Neural cell (in vitro differentiated cells): ENCODE measurements at regions not wholly inside any gene's neighbourhood (a gene's known extent, or its start where the extent isn't known, plus 50 kb on each side); places are given as distances from the start of the nearest gene placed in this dataset.

Experiments
- H2AFZ ChIP-seq: fragments of 200-600, 300-800 bp; sonication (generic), shearing (Covaris generic); 2 replicates; pipeline ENCODE4 v1.6.0; 2014; ENCODE audit warnings: low read depth, mild to moderate bottlenecking, antibody characterized with exemption, low read length, moderate library complexity
- H3F3A ChIP-seq: fragments of 200-600 bp; shearing (Covaris generic); 2 replicates; pipeline ENCODE4 v1.6.1; 2016; ENCODE audit warnings: mild to moderate bottlenecking, moderate library complexity, mixed read lengths, antibody characterized with exemption, low read length; ENCODE audit not compliant: insufficient read depth, poor library complexity, severe bottlenecking
- H3K27ac ChIP-seq: fragments of 200-600, 300-800 bp; sonication (generic), shearing (Covaris generic); 2 replicates; pipeline ENCODE4 v1.5.1; 2014; ENCODE audit warnings: mild to moderate bottlenecking, low read length, moderate library complexity
- H3K27me3 ChIP-seq: fragments of 300-800, 200-600 bp; sonication (generic), shearing (Covaris generic); 2 replicates; pipeline ENCODE4 v1.6.0; 2014; ENCODE audit warnings: mild to moderate bottlenecking, low read depth, low read length, moderate library complexity; ENCODE audit not compliant: insufficient read depth
- H3K36me3 ChIP-seq: fragments of 300-800, 200-600 bp; sonication (generic), shearing (Covaris generic); 2 replicates; pipeline ENCODE4 v1.5.1; 2014; ENCODE audit warnings: mild to moderate bottlenecking, antibody characterized with exemption, low read length, moderate library complexity; ENCODE audit not compliant: insufficient read depth
- H3K4me2 ChIP-seq: fragments of 300-800, 200-600 bp; sonication (generic), shearing (Covaris generic); 2 replicates; pipeline ENCODE4 v1.6.0; 2014; ENCODE audit warnings: mild to moderate bottlenecking, low read length
- H3K4me3 ChIP-seq: fragments of 300-800, 200-600 bp; sonication (generic), shearing (Covaris generic); 2 replicates; pipeline ENCODE4 v1.5.1; 2014; ENCODE audit warnings: mild to moderate bottlenecking, low read length, moderate library complexity
- H3K79me2 ChIP-seq: fragments of 200-600 bp; shearing (Covaris generic); replicated peaks from 2 replicates; pipeline ENCODE4 v1.6.0; 2014; ENCODE audit warnings: mild to moderate bottlenecking, low read length, moderate library complexity; ENCODE audit not compliant: insufficient read depth
- H3K9ac ChIP-seq: fragments of 300-800, 200-600 bp; sonication (generic), shearing (Covaris generic); 2 replicates; pipeline ENCODE4 v1.6.1; 2016; ENCODE audit warnings: mild to moderate bottlenecking, low read length, mixed read lengths
- H3K9me2 ChIP-seq: fragments of 200-600 bp; shearing (Covaris generic); 2 replicates; pipeline ENCODE4 v1.6.1; 2016; ENCODE audit warnings: mild to moderate bottlenecking, low read length, mixed read lengths; ENCODE audit not compliant: insufficient read depth
- H3K9me3 ChIP-seq: fragments of 200-600, 300-800 bp; sonication (generic), shearing (Covaris generic); 2 replicates; pipeline ENCODE4 v1.6.1; 2016; ENCODE audit warnings: mild to moderate bottlenecking, mixed run types, low read length, moderate library complexity, mixed read lengths
- H4K20me1 ChIP-seq: fragments of 200-600 bp; shearing (Covaris generic); 2 replicates; pipeline ENCODE4 v1.6.1; 2016; ENCODE audit warnings: mild to moderate bottlenecking, mixed run types; ENCODE audit not compliant: insufficient read depth
- EP300 ChIP-seq: fragments of 450-650 bp; conservative IDR thresholded peaks from 2 replicates; pipeline ENCODE4 v1.6.1; 2014; ENCODE audit warnings: antibody characterized with exemption, mild to moderate bottlenecking, moderate library complexity; ENCODE audit not compliant: poor library complexity, severe bottlenecking
- EZH2 ChIP-seq: fragments of 200-600, 300-800 bp; shearing (Covaris generic), sonication (generic); IDR thresholded peaks from 2 replicates; pipeline ENCODE4 v1.6.1; 2014; ENCODE audit warnings: antibody characterized with exemption, low read length, borderline replicate concordance, mild to moderate bottlenecking; ENCODE audit not compliant: insufficient read depth, poor library complexity, severe bottlenecking
- MXI1 ChIP-seq: fragments of 450-650 bp; conservative IDR thresholded peaks from 2 replicates; pipeline ENCODE4 v1.6.1; 2014; ENCODE audit warnings: antibody characterized with exemption, mild to moderate bottlenecking; ENCODE audit not compliant: poor library complexity, severe bottlenecking
- POLR2AphosphoS5 ChIP-seq: IDR thresholded peaks from 2 replicates; pipeline ENCODE4 v1.6.1; 2012
- RAD21 ChIP-seq: fragments of 450-650 bp; conservative IDR thresholded peaks from 2 replicates; pipeline ENCODE4 v1.6.1; 2014; ENCODE audit warnings: antibody characterized with exemption, mild to moderate bottlenecking, moderate library complexity
- SMC3 ChIP-seq: fragments of 450-650 bp; conservative IDR thresholded peaks from 2 replicates; pipeline ENCODE4 v1.6.1; 2014; ENCODE audit warnings: antibody characterized with exemption, mild to moderate bottlenecking, moderate library complexity; ENCODE audit not compliant: poor library complexity
- TAF1 ChIP-seq: IDR thresholded peaks from 2 replicates; pipeline ENCODE4 v1.6.1; 2012; ENCODE audit warnings: low read depth
- TF ChIP-seq, protein P1 (sequence below): fragments of 450-650 bp; IDR thresholded peaks from 2 replicates; pipeline ENCODE4 v1.5.1; 2014; ENCODE audit warnings: antibody characterized with exemption, mild to moderate bottlenecking, moderate library complexity; ENCODE audit not compliant: poor library complexity, severe bottlenecking
- TF ChIP-seq, protein P2 (sequence below): IDR thresholded peaks from 2 replicates; pipeline ENCODE4 v1.6.1; 2012; ENCODE audit warnings: borderline replicate concordance

DNA sequence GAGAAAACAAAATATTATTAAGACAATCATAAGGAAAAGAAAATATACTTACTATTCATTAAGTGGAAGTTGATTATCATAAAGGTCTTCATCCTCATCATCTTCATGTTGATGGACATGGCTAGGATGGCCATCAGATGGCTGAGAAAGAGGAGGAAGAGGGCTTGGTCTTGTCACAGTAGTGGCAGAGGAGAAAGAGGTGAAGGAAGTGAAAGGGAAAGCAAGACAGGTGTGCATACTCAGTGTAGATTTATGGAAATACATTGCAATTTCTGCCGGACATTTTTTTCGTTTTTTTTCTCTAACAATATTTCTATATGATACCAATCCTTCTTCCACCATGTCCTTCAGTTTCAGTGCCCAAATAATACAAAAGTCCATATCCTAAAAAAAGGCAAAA lies 1409.8 kb downstream of the PCDH7 start:
- Histone ChIP-seq H3K27ac (no peak overlapping the region), H3F3A (no peaks in the 10 kb centered on the region)

DNA sequence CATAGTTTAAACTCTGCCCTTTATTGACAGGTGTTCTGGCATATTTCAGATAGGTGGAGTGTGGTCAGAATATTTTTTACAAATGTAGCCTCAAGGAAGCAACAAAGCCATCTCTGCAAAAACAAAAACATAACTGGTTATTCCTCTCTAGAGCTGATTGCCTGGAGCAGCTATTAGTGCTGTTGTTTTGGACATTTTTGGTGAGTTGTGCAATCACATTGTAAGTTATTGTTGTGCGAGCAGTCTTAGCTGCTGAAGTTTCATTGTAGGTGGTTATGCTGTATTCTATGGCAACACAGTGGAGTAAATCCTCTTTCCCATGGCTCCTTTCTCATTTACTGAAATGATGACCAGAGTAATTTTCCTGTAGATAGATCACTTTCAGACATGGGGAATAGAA lies 1413.0 kb downstream of the PCDH7 start:
- H3K36me3 ChIP-seq: no peaks in the 10 kb centered on the region
- H3F3A ChIP-seq: no peaks in the 10 kb centered on the region
- H3K27me3 ChIP-seq: no peaks in the 10 kb centered on the region
- H3K9me2 ChIP-seq: no peaks in the 10 kb centered on the region
- H3K9ac ChIP-seq: no peak overlapping the region
- H3K4me3 ChIP-seq: no peak overlapping the region
- no peak overlapping the region for H2AFZ ChIP-seq
- H3K27ac ChIP-seq: no peak overlapping the region
- no peaks in the 10 kb centered on the region for H4K20me1 ChIP-seq
- no peak for TF ChIP-seq TAF1
- TF ChIP-seq, protein P1, sequence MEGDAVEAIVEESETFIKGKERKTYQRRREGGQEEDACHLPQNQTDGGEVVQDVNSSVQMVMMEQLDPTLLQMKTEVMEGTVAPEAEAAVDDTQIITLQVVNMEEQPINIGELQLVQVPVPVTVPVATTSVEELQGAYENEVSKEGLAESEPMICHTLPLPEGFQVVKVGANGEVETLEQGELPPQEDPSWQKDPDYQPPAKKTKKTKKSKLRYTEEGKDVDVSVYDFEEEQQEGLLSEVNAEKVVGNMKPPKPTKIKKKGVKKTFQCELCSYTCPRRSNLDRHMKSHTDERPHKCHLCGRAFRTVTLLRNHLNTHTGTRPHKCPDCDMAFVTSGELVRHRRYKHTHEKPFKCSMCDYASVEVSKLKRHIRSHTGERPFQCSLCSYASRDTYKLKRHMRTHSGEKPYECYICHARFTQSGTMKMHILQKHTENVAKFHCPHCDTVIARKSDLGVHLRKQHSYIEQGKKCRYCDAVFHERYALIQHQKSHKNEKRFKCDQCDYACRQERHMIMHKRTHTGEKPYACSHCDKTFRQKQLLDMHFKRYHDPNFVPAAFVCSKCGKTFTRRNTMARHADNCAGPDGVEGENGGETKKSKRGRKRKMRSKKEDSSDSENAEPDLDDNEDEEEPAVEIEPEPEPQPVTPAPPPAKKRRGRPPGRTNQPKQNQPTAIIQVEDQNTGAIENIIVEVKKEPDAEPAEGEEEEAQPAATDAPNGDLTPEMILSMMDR: no peak
- TF ChIP-seq RAD21: no peak
- no peaks in the 10 kb centered on the region for H3K79me2 ChIP-seq
- no peak overlapping the region for H3K4me2 ChIP-seq
- no peaks in the 10 kb centered on the region for H3K9me3 ChIP-seq

More for the DNA sequence above, 1409.8 kb downstream of the PCDH7 start:
- no peaks in the 10 kb centered on the region for H3K79me2 ChIP-seq
- H4K20me1 ChIP-seq: no peaks in the 10 kb centered on the region
- H3K9ac ChIP-seq: no peak overlapping the region
- no peaks in the 10 kb centered on the region for H3K9me2 ChIP-seq
- no peaks in the 10 kb centered on the region for H3K9me3 ChIP-seq
- TF ChIP-seq RAD21 (no peak), EZH2 (no peak), SMC3 (no peak), TAF1 (no peak), POLR2AphosphoS5 (no peak), EP300 (no peak), MXI1 (no peak)
- TF ChIP-seq, protein P1: no peak
- TF ChIP-seq, protein P2, sequence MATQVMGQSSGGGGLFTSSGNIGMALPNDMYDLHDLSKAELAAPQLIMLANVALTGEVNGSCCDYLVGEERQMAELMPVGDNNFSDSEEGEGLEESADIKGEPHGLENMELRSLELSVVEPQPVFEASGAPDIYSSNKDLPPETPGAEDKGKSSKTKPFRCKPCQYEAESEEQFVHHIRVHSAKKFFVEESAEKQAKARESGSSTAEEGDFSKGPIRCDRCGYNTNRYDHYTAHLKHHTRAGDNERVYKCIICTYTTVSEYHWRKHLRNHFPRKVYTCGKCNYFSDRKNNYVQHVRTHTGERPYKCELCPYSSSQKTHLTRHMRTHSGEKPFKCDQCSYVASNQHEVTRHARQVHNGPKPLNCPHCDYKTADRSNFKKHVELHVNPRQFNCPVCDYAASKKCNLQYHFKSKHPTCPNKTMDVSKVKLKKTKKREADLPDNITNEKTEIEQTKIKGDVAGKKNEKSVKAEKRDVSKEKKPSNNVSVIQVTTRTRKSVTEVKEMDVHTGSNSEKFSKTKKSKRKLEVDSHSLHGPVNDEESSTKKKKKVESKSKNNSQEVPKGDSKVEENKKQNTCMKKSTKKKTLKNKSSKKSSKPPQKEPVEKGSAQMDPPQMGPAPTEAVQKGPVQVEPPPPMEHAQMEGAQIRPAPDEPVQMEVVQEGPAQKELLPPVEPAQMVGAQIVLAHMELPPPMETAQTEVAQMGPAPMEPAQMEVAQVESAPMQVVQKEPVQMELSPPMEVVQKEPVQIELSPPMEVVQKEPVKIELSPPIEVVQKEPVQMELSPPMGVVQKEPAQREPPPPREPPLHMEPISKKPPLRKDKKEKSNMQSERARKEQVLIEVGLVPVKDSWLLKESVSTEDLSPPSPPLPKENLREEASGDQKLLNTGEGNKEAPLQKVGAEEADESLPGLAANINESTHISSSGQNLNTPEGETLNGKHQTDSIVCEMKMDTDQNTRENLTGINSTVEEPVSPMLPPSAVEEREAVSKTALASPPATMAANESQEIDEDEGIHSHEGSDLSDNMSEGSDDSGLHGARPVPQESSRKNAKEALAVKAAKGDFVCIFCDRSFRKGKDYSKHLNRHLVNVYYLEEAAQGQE: no peak
- no peaks in the 10 kb centered on the region for H3K36me3 ChIP-seq
- no peak overlapping the region for H3K4me3 ChIP-seq
- H2AFZ ChIP-seq: no peak overlapping the region
- no peak overlapping the region for H3K4me2 ChIP-seq
- no peaks in the 10 kb centered on the region for H3K27me3 ChIP-seq
